A673 (cell line): ENCODE measurements at regions not wholly inside any gene's neighbourhood (a gene's known extent, or its start where the extent isn't known, plus 50 kb on each side); places are given as distances from the start of the nearest gene placed in this dataset.

Source experiments
- EZH2 ChIP-seq: fragments of 200-600 bp; sonication (generic); IDR thresholded peaks from 2 replicates; pipeline ENCODE4 v1.6.1; 2017; ENCODE audit warnings: borderline replicate concordance, low read depth, mild to moderate bottlenecking, mixed read lengths, antibody characterized with exemption, low read length; ENCODE audit not compliant: poor library complexity, severe bottlenecking
- TF ChIP-seq, protein P1 (sequence below): fragments of 300-800, 200-600 bp; sonication (generic); conservative IDR thresholded peaks from 2 replicates; pipeline ENCODE4 v1.5.1; 2017; ENCODE audit warnings: low read depth, mild to moderate bottlenecking, antibody characterized with exemption, low read length, moderate library complexity, mixed read lengths

DNA sequence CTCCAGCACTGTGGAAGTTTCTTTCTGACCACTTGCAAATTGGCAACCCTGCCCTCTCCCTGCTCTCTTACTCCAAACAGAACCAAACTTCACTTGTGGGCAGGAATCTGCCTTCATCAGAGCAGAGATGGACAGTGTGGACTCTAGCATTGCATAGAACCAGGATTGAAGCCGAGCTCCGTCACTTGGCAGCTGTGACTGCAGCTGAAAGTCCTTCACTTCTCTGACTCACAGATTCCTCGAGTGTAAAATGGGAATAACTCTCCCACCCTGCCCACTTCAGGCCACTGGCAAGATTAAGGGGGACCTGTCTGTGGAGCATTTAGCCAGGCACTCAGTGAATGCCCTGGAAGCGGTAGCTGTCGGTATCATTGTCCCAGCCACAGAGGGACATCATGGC is 75.7 kb upstream of the ZBTB40 start:
- TF ChIP-seq EZH2, result no peak
- TF ChIP-seq, protein P1, sequence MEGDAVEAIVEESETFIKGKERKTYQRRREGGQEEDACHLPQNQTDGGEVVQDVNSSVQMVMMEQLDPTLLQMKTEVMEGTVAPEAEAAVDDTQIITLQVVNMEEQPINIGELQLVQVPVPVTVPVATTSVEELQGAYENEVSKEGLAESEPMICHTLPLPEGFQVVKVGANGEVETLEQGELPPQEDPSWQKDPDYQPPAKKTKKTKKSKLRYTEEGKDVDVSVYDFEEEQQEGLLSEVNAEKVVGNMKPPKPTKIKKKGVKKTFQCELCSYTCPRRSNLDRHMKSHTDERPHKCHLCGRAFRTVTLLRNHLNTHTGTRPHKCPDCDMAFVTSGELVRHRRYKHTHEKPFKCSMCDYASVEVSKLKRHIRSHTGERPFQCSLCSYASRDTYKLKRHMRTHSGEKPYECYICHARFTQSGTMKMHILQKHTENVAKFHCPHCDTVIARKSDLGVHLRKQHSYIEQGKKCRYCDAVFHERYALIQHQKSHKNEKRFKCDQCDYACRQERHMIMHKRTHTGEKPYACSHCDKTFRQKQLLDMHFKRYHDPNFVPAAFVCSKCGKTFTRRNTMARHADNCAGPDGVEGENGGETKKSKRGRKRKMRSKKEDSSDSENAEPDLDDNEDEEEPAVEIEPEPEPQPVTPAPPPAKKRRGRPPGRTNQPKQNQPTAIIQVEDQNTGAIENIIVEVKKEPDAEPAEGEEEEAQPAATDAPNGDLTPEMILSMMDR, result no peak
